HepG2 (cell line): ENCODE measurements at regions not wholly inside any gene's neighbourhood (a gene's known extent, or its start where the extent isn't known, plus 50 kb on each side); places are given as distances from the start of the nearest gene placed in this dataset.

Experiments used
- ATAC-seq: fragments of 200-7000 bp; cut with Tn5 transposase; 3 replicates; pipeline ENCODE4 v1.9.1; 2020; ENCODE audit warnings: mild to moderate bottlenecking, moderate library complexity
- BruUV-seq: library from RNA; stranded (reverse); fragments of 400-500 nt; replicated peaks from 2 replicates; lab custom pipeline; 2021; lab: Mats Ljungman, UMichigan
- CTCF ChIA-PET: fragments of 300-600 bp; formaldehyde crosslinking; extraction: SDS; loops from one replicate; lab custom pipeline; 2021; ENCODE audit warnings: low total read pairs, inconsistent platforms, low intra/inter-chr PET ratio; lab: Yijun Ruan, JAX
- POLR2A ChIA-PET: fragments of 350-600 bp; sonication (Branson Sonifier 250); formaldehyde crosslinking; loops from one replicate; lab custom pipeline; 2020; ENCODE audit warnings: antibody characterized with exemption, inconsistent platforms; lab: Yijun Ruan, JAX
- DNase-seq: peaks from one replicate; pipeline ENCODE4 v3.0.0-alpha.2; 2015; ENCODE audit warnings: low spot score
- FAIRE-seq: peaks from 3 replicates; lab custom pipeline; 2011; peaks lifted over from hg19 to GRCh38; lab: Jason Lieb, UNC
- H2AFZ ChIP-seq: one replicate; pipeline ENCODE4 v1.6.1; 2011; ENCODE audit warnings: low read length, inconsistent platforms
- H3K27ac ChIP-seq: fragments of 300-600 bp; 3 replicates; pipeline ENCODE4 v1.8.0; 2011; ENCODE audit warnings: mixed run types, mild to moderate bottlenecking, mixed read lengths, low read length, inconsistent platforms; ENCODE audit not compliant: insufficient read depth; ENCODE audit errors: extremely low read length
- H3K27me3 ChIP-seq, 2 experiments: fragments of 200-600 bp in 1 of 2; 2 replicates in 1 of 2; 3 replicates in 1 of 2; pipeline versions ENCODE4 v1.6.0 to v1.8.0; 2011; ENCODE audit warnings: low read length in 2 of 2, mild to moderate bottlenecking in 2 of 2, moderate library complexity in 2 of 2, inconsistent platforms in 1 of 2; ENCODE audit not compliant: insufficient read depth in 2 of 2, control insufficient read depth in 1 of 2
- H3K36me3 ChIP-seq, 2 experiments: fragments of 200-600 bp in 1 of 2; replicated peaks in 1 of 2; 2 replicates in 1 of 2; 3 replicates in 1 of 2; pipeline versions ENCODE4 v1.5.1 to v1.8.0; 2011; ENCODE audit warnings: low read length in 2 of 2, inconsistent platforms in 1 of 2; ENCODE audit not compliant: insufficient read depth in 2 of 2, control insufficient read depth in 1 of 2
- H3K4me1 ChIP-seq: 2 replicates; pipeline ENCODE4 v1.5.1; 2012; ENCODE audit warnings: low read length, inconsistent platforms; ENCODE audit not compliant: insufficient read depth
- H3K4me2 ChIP-seq: 2 replicates; pipeline ENCODE4 v1.6.0; 2011; ENCODE audit warnings: low read depth, low read length, inconsistent platforms
- H3K4me3 ChIP-seq, 3 experiments: fragments of 200-600 bp in 1 of 3; sonication (generic), shearing (Covaris generic) in 1 of 3; replicated peaks in 1 of 3; 2 replicates each; pipeline ENCODE4 v1.5.1; 2011 to 2016; ENCODE audit warnings: low read length in 3 of 3, inconsistent platforms in 2 of 3, low read depth in 2 of 3, mild to moderate bottlenecking in 2 of 3, control low read depth in 1 of 3, mixed read lengths in 1 of 3; ENCODE audit not compliant: insufficient read depth in 1 of 3
- H3K79me2 ChIP-seq: one replicate; pipeline ENCODE4 v1.6.1; 2011; ENCODE audit warnings: low read length, inconsistent platforms; ENCODE audit not compliant: insufficient read depth
- H3K9ac ChIP-seq: 2 replicates; pipeline ENCODE4 v1.6.0; 2011; ENCODE audit warnings: mild to moderate bottlenecking, low read depth, low read length, inconsistent platforms; ENCODE audit not compliant: insufficient read depth
- H3K9me3 ChIP-seq: 2 replicates; pipeline ENCODE4 v1.5.1; 2012; ENCODE audit warnings: mild to moderate bottlenecking, low read length
- H4K20me1 ChIP-seq: 2 replicates; pipeline ENCODE4 v1.6.0; 2011; ENCODE audit warnings: inconsistent platforms, mild to moderate bottlenecking, low read length, moderate library complexity; ENCODE audit not compliant: insufficient read depth
- ARID5B ChIP-seq: IDR thresholded peaks from 2 replicates; pipeline ENCODE4 v1.4.0; 2020; ENCODE audit warnings: mild to moderate bottlenecking, missing genetic modification reagents
- KDM2A ChIP-seq: sonication (generic); formaldehyde crosslinking; IDR thresholded peaks from 2 replicates; pipeline ENCODE4 v1.4.0; 2020; ENCODE audit warnings: low read depth, missing genetic modification reagents, borderline replicate concordance
- MAFG ChIP-seq: sonication (generic); formaldehyde crosslinking; IDR thresholded peaks from 2 replicates; pipeline ENCODE4 v1.5.1; 2020; ENCODE audit warnings: mild to moderate bottlenecking, missing genetic modification reagents
- MTA1 ChIP-seq: sonication (generic); formaldehyde crosslinking; IDR thresholded peaks from 2 replicates; pipeline ENCODE4 v1.4.0; 2020; ENCODE audit warnings: missing genetic modification reagents, mild to moderate bottlenecking, borderline replicate concordance
- NBN ChIP-seq: fragments of 450-650 bp; conservative IDR thresholded peaks from 2 replicates; pipeline ENCODE4 v1.6.1; 2017
- NRL ChIP-seq: sonication (generic); formaldehyde crosslinking; IDR thresholded peaks from 2 replicates; pipeline ENCODE4 v1.5.0; 2020; ENCODE audit warnings: missing genetic modification reagents, mild to moderate bottlenecking, moderate library complexity, borderline replicate concordance
- PHF5A ChIP-seq: IDR thresholded peaks from one replicate; pipeline ENCODE4 v1.6.1; 2018; ENCODE audit warnings: low read depth, missing genetic modification reagents; ENCODE audit not compliant: unreplicated experiment
- SMAD3 ChIP-seq: sonication (generic); formaldehyde crosslinking; IDR thresholded peaks from 2 replicates; pipeline ENCODE4 v1.4.0; 2020; ENCODE audit warnings: missing genetic modification reagents
- ZBTB8A ChIP-seq: sonication (generic); formaldehyde crosslinking; IDR thresholded peaks from 2 replicates; pipeline ENCODE4 v1.4.0; 2020; ENCODE audit warnings: mild to moderate bottlenecking, low read depth, missing genetic modification reagents, borderline replicate concordance
- ZNF207 ChIP-seq: fragments of 450-650 bp; IDR thresholded peaks from 2 replicates; pipeline ENCODE4 v1.6.1; 2016; ENCODE audit warnings: antibody characterized with exemption, borderline replicate concordance
- ZNF557 ChIP-seq: sonication (generic); formaldehyde crosslinking; IDR thresholded peaks from 2 replicates; pipeline ENCODE4 v1.4.0; 2020; ENCODE audit warnings: missing genetic modification reagents
- ZNF878 ChIP-seq: sonication (generic); formaldehyde crosslinking; IDR thresholded peaks from 2 replicates; pipeline ENCODE4 v1.8.1; 2023; ENCODE audit warnings: mild to moderate bottlenecking, missing genetic modification reagents, moderate library complexity
- WGBS: methylation state at CpG from one replicate; pipeline ENCODE4 v1.1.6; 2017; ENCODE audit warnings: low lambda C conversion rate; 5-methylcytosine and 5-hydroxymethylcytosine counted together
- in situ Hi-C: cut with HindIII; loops from 2 replicates; pipeline ENCODE4 v1.10.0; 2017; ENCODE audit warnings: low pct_unique_long_range_greater_than_20kb; ENCODE audit not compliant: extremely low pct_ligation_motif_present
- intact Hi-C: fragments of 100-400 bp; cut with micrococcal nuclease; formaldehyde crosslinking; loops from one replicate; pipeline ENCODE4 v1.10.0; 2022; ENCODE audit not compliant: unreplicated experiment
- TF ChIP-seq, protein P1 (sequence below): sonication (generic); formaldehyde crosslinking; IDR thresholded peaks from 2 replicates; pipeline ENCODE4 v1.5.1; 2020; ENCODE audit warnings: missing genetic modification reagents, mild to moderate bottlenecking, borderline replicate concordance
- TF ChIP-seq, protein P2 (sequence below): sonication (generic); formaldehyde crosslinking; IDR thresholded peaks from 2 replicates; pipeline ENCODE4 v1.8.1; 2023; ENCODE audit warnings: missing genetic modification reagents, mild to moderate bottlenecking, borderline replicate concordance
- TF ChIP-seq, protein P3 (sequence below): sonication (generic); formaldehyde crosslinking; IDR thresholded peaks from 2 replicates; pipeline ENCODE4 v1.4.0; 2020; ENCODE audit warnings: missing genetic modification reagents, borderline replicate concordance
- TF ChIP-seq, protein P4 (sequence below), 2 experiments: fragments of 450-650 bp in 1 of 2; sonication (generic) in 1 of 2; formaldehyde crosslinking; IDR thresholded peaks; 2 replicates each; pipeline versions ENCODE4 v1.5.0 to v1.8.0; 2020 to 2022; ENCODE audit warnings: mild to moderate bottlenecking in 1 of 2, missing genetic modification reagents in 1 of 2

DNA sequence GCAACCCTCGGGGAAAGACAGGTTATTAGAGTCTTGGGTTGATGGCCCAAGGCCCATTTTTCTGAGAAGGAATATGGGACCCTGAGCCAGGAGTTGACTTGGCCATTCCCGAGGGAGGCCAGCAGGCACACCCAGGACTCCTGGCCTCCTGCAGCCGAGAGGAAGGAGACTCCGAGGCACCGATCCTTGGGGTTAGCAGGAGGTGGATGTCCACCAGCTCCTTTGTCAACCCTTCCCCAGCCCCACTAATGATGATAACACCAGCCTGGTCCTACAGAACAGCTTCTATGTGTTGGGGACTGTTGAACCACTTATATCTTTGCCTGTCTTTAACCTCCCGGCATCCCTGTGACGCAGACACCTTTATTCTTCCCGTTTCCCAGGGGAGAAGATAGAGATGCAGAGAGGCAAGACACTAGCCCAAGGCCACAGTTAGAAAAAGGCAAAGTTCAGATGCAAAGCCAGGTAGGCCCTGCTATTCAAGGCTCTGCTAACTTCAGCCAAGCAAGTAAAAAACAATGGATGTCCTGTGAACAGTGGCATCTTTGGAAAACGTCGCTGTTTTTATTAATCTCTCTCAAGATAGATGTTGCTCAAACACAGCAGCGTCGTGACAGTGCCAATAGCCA is 767.3 kb upstream of the TBX3 start:
- no peaks in the 10 kb centered on the region for H3K79me2 ChIP-seq
- no peak overlapping the region for H2AFZ ChIP-seq
- no peaks in the 10 kb centered on the region for H3K9me3 ChIP-seq
- WGBS, result 66% methylated on average over 6 of the region's 12 CpGs
- intact Hi-C loops, result no loop called here
- FAIRE-seq, result no peak
- peak overlapping the region; percentile 73 for H3K27ac ChIP-seq
- in situ Hi-C loops, result loop anchor here (25.0 kb wide), 1 partner anchor 789 kb away; no protein-coding TSS in a partner anchor
- ChIA-PET POLR2A (interaction anchor here (0.6 to 1.6 kb wide), 6 partner anchors 15 to 32 kb away, joined by 4 to 6 read pairs (median 4); no protein-coding TSS in a partner anchor), CTCF (no interaction called here)
- H3K4me1 ChIP-seq, result peaks cover 83% of the 10 kb centered on the region
- ATAC-seq, result peak; percentile 7; the same call in 2 of the 3 replicates
- TSS peak; percentile 72 for BruUV-seq
- no peak for DNase-seq
- no peaks in the 10 kb centered on the region for H3K36me3 ChIP-seq
- peak overlapping the region; percentile 25 to 59 (median 32); a peak in 5 of 6 replicates for H3K4me3 ChIP-seq
- no peaks in the 10 kb centered on the region for H4K20me1 ChIP-seq
- peak overlapping the region; percentile 90 for H3K4me2 ChIP-seq
- H3K9ac ChIP-seq, result peak overlapping the region; percentile 64
- no peaks in the 10 kb centered on the region for H3K27me3 ChIP-seq
- TF ChIP-seq, protein P1, sequence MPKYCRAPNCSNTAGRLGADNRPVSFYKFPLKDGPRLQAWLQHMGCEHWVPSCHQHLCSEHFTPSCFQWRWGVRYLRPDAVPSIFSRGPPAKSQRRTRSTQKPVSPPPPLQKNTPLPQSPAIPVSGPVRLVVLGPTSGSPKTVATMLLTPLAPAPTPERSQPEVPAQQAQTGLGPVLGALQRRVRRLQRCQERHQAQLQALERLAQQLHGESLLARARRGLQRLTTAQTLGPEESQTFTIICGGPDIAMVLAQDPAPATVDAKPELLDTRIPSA (CRISPR knock-in tag), result no peak
- TF ChIP-seq KDM2A (CRISPR knock-in tag), result no peak; the same call in 1 of the 2 replicates
- TF ChIP-seq MTA1 (CRISPR knock-in tag), result no peak
- TF ChIP-seq NRL (CRISPR knock-in tag), result no peak
- TF ChIP-seq, protein P2, sequence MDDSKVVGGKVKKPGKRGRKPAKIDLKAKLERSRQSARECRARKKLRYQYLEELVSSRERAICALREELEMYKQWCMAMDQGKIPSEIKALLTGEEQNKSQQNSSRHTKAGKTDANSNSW (CRISPR knock-in tag), result no peak
- no peak for TF ChIP-seq SMAD3 (CRISPR knock-in tag)
- TF ChIP-seq MAFG (CRISPR knock-in tag), result no peak
- TF ChIP-seq ARID5B (CRISPR knock-in tag), result no peak
- TF ChIP-seq ZNF207, result no peak
- TF ChIP-seq PHF5A (CRISPR knock-in tag), result no peak
- TF ChIP-seq ZNF878 (CRISPR knock-in tag), result no peak
- TF ChIP-seq, protein P3, sequence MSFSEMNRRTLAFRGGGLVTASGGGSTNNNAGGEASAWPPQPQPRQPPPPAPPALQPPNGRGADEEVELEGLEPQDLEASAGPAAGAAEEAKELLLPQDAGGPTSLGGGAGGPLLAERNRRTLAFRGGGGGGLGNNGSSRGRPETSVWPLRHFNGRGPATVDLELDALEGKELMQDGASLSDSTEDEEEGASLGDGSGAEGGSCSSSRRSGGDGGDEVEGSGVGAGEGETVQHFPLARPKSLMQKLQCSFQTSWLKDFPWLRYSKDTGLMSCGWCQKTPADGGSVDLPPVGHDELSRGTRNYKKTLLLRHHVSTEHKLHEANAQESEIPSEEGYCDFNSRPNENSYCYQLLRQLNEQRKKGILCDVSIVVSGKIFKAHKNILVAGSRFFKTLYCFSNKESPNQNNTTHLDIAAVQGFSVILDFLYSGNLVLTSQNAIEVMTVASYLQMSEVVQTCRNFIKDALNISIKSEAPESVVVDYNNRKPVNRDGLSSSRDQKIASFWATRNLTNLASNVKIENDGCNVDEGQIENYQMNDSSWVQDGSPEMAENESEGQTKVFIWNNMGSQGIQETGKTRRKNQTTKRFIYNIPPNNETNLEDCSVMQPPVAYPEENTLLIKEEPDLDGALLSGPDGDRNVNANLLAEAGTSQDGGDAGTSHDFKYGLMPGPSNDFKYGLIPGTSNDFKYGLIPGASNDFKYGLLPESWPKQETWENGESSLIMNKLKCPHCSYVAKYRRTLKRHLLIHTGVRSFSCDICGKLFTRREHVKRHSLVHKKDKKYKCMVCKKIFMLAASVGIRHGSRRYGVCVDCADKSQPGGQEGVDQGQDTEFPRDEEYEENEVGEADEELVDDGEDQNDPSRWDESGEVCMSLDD (CRISPR knock-in tag), result no peak
- TF ChIP-seq, protein P4, sequence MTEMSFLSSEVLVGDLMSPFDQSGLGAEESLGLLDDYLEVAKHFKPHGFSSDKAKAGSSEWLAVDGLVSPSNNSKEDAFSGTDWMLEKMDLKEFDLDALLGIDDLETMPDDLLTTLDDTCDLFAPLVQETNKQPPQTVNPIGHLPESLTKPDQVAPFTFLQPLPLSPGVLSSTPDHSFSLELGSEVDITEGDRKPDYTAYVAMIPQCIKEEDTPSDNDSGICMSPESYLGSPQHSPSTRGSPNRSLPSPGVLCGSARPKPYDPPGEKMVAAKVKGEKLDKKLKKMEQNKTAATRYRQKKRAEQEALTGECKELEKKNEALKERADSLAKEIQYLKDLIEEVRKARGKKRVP (CRISPR knock-in tag; IDR thresholded peaks at IDR 0.05), result no peak
- 0 out of 2 replicates have a peak, but pooled peaks have one; percentile 37 for TF ChIP-seq ZNF557 (CRISPR knock-in tag)
- no peak for TF ChIP-seq NBN
- no peak for TF ChIP-seq ZBTB8A (CRISPR knock-in tag)
